Middle frontal gyrus (tissue), 1 donor: ENCODE measurements at regions not wholly inside any gene's neighbourhood (a gene's known extent, or its start where the extent isn't known, plus 50 kb on each side); places are given as distances from the start of the nearest gene placed in this dataset.
"Not testable (repeated sequence)": the region's sequence is repeated elsewhere in the genome, so short reads cannot be mapped to it uniquely, and the experiment has no call there.

Experiments used
- DNase-seq: peaks from one replicate; pipeline ENCODE4 v3.0.0-alpha.2; 2015; ENCODE audit warnings: low spot score; ENCODE audit errors: extremely low spot score

DNA sequence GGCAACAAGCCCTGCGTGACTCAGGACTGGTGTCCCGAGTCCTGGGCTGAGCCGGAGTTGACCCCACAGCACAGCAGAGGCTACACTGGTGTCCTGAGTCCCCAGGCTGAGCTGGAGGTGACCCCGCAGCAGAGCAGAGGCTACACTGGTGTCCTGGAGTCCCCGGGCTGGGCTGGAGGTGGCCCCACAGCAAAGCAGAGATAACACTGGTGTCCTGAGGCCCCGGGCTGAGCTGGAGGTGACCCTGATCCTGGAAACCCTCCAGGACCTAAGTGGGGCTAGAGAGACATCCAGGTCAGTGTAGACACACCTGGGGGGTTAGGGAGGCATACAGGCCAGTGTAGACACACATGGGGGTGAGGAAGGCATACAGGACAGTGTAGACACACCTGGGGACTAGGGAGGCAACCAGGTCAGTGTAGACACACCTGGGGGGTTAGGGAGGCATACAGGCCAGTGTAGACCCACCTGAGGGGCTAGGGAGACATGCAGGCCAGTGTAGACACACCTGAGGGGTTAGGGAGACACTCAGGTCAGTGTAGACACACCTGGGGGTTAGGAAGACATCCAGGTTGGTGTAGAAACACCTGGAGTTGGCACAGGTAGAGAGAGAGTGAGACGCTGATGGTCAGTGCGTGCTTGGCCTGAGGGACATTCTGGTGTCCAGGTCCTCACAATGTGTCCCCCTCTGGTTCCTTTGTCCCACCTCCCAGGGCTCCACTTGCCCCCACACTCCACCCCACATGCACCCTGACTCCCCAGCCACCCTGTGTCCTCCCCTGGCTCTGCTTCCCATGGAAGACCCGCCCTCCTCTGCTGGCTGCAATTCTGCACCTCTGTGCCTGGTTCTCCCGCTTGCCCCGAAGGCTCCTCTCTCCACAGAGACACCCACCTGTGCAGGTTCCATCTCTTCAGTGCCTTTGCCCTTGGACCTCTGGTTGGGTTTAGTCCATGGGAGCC, 321.6 kb upstream of the SFSWAP start:
- no peak for DNase-seq

DNA sequence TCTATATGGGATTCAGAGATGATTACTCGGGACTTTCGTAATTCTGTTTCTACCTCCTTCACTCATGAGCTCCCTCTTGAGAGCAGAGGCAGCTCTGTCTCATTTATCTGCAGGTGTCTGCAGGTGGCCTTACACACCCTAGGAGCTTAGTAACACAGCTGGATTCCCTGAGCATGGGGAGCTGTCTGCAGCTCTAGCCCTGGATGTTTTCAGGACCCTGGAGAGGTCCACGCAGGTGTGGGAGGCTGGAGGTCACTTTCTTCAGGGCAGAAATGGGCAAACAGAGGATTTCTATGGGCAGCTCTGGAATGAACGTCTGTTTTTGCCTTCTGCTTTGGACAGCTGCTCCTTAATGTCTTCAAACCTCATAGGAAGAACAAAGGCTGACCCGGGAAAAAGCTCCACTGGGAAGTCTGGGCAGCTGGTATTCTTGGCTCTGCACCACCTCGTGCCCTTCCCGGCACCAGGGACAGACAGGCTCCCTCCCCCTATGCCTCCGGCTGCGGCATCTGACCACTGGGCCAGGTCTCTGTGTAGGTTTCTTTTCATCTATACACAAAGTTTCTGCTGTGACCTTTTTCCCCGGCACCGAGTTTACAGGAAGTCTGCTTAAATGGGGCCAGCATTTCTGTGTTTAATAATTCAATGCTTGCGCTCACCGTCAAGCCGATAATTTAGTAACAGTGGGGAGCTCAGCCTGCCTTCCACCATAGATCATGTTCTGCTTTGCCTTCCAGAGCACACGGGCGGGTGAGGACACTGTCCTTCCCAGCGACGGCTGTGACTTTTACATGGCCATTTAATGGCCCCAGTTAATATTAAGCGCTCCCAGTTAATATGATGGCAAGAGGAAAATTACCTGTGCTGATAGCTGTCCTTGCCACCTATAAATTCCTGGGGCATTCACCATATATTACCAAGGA, 320.2 kb upstream of the SFSWAP start:
- DNase-seq: no peak

DNA sequence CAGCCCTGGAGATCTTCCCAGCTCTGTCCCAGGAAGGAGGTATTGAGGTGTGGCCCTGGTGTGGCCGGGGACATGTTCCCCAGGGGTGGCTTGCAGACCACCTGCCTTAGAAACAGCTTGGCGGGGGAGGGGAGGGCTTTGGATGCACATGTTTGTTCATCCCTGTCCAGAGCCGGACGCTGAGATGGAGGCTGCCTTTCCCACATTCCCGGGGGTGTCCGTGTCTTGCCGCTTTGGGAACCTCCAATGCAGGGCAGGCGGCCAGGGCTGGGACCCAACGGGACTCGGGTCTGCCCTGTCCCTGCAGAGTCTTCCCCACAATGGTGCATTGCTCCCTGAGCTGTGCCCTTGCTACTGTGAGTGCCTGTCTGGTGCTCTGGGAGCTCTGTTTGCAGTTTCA, 319.5 kb upstream of the SFSWAP start:
- DNase-seq: no peak

DNA sequence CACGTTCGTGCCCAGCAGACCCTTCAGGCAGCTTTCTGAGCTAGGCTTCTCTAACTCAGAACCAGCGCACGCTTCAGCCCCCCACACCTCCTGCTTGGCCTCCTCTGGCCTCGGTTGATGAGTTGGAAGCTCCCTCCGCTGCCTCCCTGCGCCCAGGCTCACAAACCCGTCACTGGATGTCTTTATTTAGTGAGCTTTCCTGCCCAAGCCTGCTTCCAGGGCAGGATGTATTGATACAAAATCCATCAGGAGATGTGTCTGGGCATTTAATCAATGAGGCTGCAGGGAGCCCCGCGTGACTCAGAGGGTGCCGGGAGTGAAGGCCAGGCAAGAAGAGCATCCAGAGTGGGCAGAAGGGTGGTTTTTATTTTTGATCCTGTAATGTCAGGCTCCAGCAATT, 316.1 kb upstream of the SFSWAP start:
- DNase-seq: not testable (repeated sequence)

DNA sequence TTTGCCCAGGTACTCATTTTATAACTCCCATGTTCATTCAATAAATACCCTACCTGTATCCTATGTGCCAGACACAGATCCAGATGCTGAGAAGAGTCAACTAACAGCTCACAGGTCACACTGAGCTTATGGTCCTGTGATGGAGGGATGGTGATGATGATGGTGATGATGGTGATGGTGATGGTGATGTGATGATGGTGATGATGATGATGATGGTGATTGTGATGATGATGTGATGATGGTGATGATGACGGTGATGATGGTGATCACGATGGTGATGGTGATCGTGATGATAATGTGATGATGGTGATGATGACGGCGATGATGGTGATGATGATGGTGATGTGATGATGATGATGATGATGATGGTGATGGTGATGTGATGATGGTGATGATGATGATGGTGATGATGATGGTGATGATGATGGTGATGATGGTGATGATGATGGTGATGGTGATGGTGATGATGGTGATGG, 315.6 kb upstream of the SFSWAP start:
- not testable (repeated sequence) for DNase-seq

DNA sequence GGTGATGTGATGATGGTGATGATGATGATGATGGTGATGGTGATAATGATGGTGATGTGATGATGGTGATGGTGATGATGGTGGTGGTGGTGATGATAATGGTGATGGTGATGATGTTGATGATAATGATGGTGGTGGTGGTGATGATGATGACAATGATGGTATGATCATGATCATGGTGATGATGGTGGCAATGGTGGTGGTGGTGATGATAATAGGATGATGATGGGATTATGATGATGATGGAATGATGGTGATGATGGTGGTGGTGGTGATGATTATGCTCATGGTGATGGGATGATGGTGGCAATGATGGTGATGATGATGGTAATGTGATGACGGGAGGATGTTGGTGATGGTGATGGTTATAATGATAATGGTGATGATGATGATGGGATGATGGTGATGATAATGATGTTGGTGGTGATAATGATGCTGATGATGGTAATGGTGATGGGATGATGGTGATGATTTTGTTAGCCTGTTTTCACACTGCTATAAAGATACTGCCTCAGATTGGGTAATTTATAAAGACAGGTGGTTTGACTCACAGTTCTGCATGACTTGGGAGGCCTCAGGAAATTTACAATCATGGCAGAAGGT, 314.8 kb upstream of the SFSWAP start:
- no peak for DNase-seq

GRCh38 chr12:131397493-131398181, 313.3 kb upstream of the SFSWAP start:
- no peak for DNase-seq

GRCh38 chr12:131399000-131399399, 311.9 kb upstream of the SFSWAP start:
- DNase-seq: no peak

- DNase-seq: not testable (repeated sequence)
Observed at GRCh38 chr12:131400668-131401294, 310.1 kb upstream of the SFSWAP start.

DNA sequence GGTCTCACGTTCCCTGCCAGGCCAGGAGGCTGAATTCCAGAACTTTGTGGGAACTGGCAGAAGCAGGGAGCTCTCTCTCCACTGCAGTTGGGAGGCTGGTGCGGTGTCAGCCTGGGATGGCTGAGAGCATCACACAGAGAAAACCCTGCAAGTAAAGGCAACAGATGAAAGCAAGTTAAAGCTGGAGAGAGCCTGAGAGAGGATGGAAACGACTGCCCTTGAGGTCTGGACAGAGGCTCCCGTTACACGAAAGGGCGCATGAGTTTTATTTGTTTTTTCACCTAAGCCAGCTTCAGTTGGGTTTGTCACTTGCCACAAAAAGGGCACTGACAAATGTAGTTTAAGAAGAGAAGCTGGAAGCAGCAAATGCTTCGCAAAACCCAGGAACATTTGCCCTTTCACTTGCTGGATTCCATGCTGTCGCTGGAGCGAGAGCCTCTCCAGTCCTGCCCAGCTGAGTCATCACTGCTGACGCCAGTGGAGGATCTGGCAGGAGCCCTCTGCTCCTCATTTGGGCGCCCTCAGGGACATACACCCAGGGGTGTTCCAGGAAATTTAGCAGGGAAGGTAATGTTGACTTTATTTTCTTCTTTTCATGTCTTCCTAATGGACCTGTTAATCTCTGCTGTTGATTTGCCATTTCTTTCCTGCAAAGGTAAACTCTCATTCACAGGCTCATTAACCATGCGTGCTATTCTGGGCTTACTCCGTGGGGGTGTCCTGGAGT, 308.8 kb upstream of the SFSWAP start:
- not testable (repeated sequence) for DNase-seq

DNA sequence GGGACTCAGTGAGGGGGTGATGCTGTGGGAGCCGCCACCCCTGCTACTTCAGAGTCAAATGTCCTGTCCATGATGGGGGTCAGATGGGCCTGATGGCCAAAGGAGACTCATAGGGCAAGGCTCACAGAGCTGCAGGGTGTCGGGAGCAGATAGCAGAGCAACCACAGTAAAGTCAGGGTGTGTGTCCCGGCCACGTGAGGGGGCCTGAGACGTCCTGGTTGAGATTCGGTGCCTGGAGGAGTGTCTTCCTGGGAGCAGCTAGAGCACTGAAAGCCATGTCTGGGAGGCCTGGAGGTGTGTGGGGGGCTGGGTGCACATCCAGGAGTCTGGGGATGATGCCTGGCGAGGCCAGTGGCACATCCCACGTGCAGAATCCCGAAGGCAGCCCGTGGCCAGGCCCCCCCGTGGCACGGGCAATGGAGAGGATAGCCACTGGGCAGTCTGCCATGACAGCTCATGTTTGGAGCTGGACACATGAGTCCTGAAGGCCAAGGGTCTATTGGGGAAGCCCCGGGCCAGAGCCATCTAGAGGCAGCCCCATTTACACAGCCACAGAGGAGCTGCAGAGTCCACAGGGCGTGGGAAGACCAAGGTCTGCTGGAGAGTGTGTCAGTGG, 308.0 kb upstream of the SFSWAP start:
- DNase-seq: no peak

GRCh38 chr12:131403676-131404075, 307.2 kb upstream of the SFSWAP start:
- DNase-seq: no peak

GRCh38 chr12:131404705-131405104, 306.2 kb upstream of the SFSWAP start:
- no peak for DNase-seq

- DNase-seq: no peak
Observed at GRCh38 chr12:131407221-131408035, 303.5 kb upstream of the SFSWAP start.

DNA sequence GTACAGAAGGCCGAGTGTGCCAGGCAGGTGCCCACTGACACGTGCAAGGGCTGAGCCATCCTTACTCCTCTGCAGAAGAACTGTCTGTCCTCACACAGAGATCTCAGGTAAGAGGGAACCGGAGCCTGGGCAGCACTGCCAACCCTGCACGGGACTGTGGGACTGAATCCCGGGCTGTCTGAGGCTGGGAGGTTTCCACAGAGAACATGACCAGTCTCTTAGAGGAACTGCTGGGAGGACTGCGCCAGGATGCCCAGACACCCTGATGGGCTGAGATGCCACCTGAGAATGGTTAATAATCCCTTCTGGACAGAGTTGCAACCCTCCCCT, 302.9 kb upstream of the SFSWAP start:
- no peak for DNase-seq

DNA sequence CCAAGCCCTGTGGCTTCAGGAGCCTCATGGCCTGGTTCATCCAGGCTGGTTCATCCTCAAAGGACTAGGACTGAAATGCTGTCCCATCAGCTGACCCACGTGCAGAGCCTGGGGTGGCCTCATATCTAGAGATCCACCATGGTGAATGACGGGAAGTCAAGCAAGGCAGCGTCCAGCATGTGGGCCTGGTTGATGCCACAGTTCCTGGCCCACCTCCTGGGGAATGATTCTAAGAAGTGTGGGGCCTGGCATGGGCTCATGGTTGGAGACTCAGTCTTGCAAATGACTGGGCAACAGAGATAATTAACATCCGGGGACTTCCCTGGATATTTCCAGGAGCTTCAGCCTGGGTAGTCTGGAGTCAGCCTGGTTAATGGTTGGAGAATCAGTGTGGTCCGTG, 302.4 kb upstream of the SFSWAP start:
- DNase-seq: no peak

- DNase-seq: no peak
Observed at GRCh38 chr12:131409211-131409610, 301.7 kb upstream of the SFSWAP start.

DNA sequence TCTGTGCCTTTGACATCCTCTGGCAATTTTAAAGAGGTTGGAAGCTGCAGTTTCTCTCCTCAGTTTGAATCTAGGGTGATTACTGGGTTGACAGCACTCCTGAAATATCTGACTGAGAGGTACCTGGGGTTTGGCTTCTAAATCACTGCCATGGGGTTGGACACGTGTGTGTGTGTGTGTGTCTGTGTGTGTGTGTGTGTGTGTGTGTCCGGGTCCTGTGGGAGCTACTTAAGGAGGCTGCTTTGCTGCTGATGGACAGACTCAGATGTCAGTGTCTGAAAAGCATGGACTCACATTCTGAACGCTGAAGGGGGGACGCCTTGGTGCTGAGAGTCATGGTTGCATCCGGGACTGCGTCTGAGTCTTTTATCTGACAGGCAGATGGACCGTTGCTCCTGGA, 299.1 kb upstream of the SFSWAP start:
- not testable (repeated sequence) for DNase-seq

GRCh38 chr12:131413006-131413405, 297.9 kb upstream of the SFSWAP start:
- DNase-seq: no peak
